HCT116 (cell line): ENCODE measurements at regions not wholly inside any gene's neighbourhood (a gene's known extent, or its start where the extent isn't known, plus 50 kb on each side); places are given as distances from the start of the nearest gene placed in this dataset.

Experiments used
- CBX3 ChIP-seq: IDR thresholded peaks from 2 replicates; pipeline ENCODE4 v1.6.1; 2012; ENCODE audit warnings: low read depth
- CTCF ChIP-seq, 3 experiments: fragments of 200-600 bp in 1 of 3; sonication (generic) in 1 of 3; IDR thresholded peaks in 2 of 3; conservative IDR thresholded peaks in 1 of 3; 2 replicates each; pipeline ENCODE4 v1.5.1; 2012 to 2017; ENCODE audit warnings: low read depth in 2 of 3, low read length in 2 of 3, antibody characterized with exemption in 1 of 3, borderline replicate concordance in 1 of 3, control low read depth in 1 of 3, mild to moderate bottlenecking in 1 of 3, mixed read lengths in 1 of 3, mixed run types in 1 of 3, moderate library complexity in 1 of 3; ENCODE audit not compliant: insufficient read depth in 1 of 3
- EZH2 ChIP-seq: fragments of 200-600 bp; sonication (generic); IDR thresholded peaks from 2 replicates; pipeline ENCODE4 v1.6.1; 2017; ENCODE audit warnings: antibody characterized with exemption, mixed run types
- EZH2phosphoT487 ChIP-seq: fragments of 200-600 bp; IDR thresholded peaks from 2 replicates; pipeline ENCODE4 v1.6.1; 2018; ENCODE audit warnings: antibody characterized with exemption, borderline replicate concordance
- POLR2A ChIP-seq: IDR thresholded peaks from 2 replicates; pipeline ENCODE4 v1.7.0; 2011; ENCODE audit warnings: borderline replicate concordance; ENCODE audit not compliant: insufficient read depth, insufficient read length; ENCODE audit errors: extremely low read depth
- POLR2AphosphoS5 ChIP-seq: IDR thresholded peaks from 2 replicates; pipeline ENCODE4 v1.6.1; 2011; ENCODE audit warnings: mild to moderate bottlenecking, low read depth, low read length, moderate library complexity
- RAD21 ChIP-seq: IDR thresholded peaks from 2 replicates; pipeline ENCODE4 v1.6.1; 2012; ENCODE audit warnings: low read depth, mild to moderate bottlenecking
- REST ChIP-seq: IDR thresholded peaks from 2 replicates; pipeline ENCODE4 v1.6.1; 2012; ENCODE audit warnings: low read depth
- TCF7L2 ChIP-seq: IDR thresholded peaks from 2 replicates; pipeline ENCODE4 v1.7.0; 2011; ENCODE audit warnings: borderline replicate concordance, inconsistent platforms; ENCODE audit not compliant: insufficient read depth, insufficient read length; ENCODE audit errors: extremely low read depth
- ZBTB33 ChIP-seq: IDR thresholded peaks from 2 replicates; pipeline ENCODE4 v1.6.1; 2011; ENCODE audit warnings: mild to moderate bottlenecking, low read length, moderate library complexity; ENCODE audit not compliant: insufficient replicate concordance; ENCODE audit errors: extremely low read depth

- no peak for TF ChIP-seq CTCF (IDR thresholded peaks at IDR 0.05 in 2 of 3, conservative IDR thresholded peaks at IDR 0.05 in 1 of 3; ENCODE audit: borderline replicate concordance in 1 of 3, insufficient read depth in 1 of 3, low read depth in 2 of 3, low read length in 2 of 3)
- no peak for TF ChIP-seq EZH2
- TF ChIP-seq EZH2phosphoT487: no peak
- no peak for TF ChIP-seq CBX3
- TF ChIP-seq REST: no peak
- no peak for TF ChIP-seq TCF7L2
- TF ChIP-seq POLR2AphosphoS5: no peak
- no peak for TF ChIP-seq RAD21
- no peak for TF ChIP-seq POLR2A
- TF ChIP-seq ZBTB33: no peak
These were observed 74.1 kb upstream of the STOX2 start for GRCh38 chr4:183831026-183831446.
